UCSD-AML1 (cell line): ENCODE measurements at regions not wholly inside any gene's neighbourhood (a gene's known extent, or its start where the extent isn't known, plus 50 kb on each side); places are given as distances from the start of the nearest gene placed in this dataset.
"Not testable (repeated sequence)": the region's sequence is repeated elsewhere in the genome, so short reads cannot be mapped to it uniquely, and the experiment has no call there.

Experiments
- DNase-seq: peaks from one replicate; lab custom pipeline; 2025; ENCODE audit not compliant: unreplicated experiment; lab: John Stamatoyannopoulos, UW

DNA sequence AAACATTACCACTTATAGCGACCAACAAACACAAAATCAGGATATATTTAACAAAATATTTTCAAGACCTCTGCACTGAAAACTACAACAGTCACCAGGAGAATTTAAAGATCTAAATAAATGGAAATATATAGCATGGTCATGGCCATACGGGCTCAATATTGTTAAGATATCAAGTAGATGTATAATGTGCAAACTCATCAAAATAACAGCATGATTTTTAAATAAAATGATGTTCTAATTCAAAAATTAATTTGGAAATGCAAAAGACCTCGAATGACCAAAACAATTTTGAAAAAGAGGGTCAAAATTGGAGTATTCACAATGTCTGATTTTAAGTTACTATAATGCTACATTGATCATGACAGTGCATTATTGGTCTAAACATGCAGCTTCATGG, 159.1 kb upstream of the NDN start:
- no peak for DNase-seq

DNA sequence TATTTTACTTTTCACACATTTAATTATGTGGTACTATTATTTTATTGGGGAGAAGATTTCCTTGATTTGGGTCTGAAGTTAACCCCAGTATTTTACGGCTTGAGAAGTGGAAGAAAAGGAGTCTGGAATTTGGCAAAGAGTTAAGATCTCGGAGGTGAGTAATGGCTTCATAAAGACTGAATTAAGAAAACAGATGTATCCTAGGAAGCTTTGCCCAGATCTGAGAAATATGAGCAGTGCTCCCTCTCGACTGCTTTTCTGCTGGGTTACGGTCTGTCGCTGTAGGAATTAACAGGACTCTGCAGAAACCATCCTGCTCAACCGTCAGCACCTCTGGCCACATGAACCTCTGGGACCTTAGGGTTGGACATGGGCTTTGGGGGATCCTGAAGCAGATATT, 163.6 kb upstream of the NDN start:
- DNase-seq, result no peak

DNA sequence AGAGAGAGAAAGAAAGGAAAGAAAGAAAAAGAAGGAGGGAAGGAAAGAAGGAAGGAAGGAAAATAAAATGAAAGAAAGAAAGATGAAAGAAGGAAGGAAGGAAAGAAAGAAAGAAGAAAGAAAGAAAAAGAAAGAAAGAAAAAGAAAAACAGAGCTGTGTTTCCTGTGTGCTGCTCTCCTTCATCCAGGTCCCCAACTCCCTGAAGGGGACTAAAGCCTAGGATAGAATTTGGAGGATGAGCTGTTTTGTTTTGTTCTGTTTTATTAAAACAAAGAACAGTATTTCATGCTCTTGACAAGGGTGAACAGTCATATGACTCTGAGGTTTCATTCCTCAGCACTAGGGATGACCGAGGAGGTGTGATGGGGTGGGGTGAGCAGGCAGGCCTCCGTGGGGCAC, 164.8 kb upstream of the NDN start:
- no peak for DNase-seq

DNA sequence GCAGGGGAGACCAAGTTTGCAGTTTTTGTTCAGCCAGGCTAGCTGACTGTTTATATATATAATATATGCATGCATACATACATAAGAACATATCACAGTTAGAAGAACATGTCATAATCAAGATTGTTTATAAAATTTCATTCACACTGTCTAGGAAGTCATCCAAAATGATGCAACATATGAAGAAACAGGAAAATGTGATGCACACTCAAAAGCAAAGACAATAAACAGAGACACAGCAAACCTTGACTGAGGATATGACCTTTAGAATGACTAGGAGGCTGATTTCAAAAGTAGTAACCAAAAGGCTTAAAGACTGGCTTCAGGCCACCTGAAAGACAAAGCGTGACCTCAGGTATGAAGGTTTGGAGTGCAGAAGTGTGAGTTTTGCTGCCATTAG, 166.2 kb upstream of the NDN start:
- DNase-seq, result no peak

- DNase-seq, result peak; percentile 15
Measured at GRCh38 chr15:23854203-23854911, 167.3 kb upstream of the NDN start.

DNA sequence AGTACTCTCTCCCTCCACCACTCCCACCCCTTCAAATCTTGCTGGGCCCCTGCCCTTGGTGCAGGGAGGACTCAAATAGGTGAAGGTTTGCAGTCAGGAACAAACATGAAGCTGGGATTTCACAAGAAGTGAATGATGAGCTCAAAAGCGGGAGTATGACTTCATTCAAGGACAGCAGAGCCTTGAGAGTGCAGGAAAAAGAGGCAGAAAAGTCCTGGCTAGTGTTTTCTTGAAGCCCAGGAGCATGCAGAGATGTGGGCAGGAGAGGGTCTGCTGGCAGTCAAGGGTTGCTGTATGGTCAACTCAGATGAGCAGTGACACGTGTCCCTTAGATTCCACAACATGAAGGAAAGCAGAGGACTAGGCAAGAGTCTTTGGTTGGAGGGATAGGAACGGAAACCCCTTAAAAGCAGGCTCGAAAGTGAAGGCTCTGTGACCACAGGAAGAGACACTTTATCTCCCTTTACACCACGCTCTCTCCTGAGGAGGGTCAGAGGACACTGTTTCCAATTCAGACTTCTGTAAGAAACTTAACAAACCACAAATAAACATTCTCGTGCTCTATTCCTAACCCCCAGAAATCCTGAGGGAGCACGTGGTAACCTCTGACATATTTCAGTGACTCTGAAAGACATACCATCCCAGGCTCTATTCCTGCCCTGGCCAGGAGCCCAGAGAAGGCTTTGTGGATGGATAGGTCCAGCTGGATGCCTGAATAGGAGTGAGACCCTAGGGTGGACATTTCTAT, 168.0 kb upstream of the NDN start:
- no peak for DNase-seq

DNA sequence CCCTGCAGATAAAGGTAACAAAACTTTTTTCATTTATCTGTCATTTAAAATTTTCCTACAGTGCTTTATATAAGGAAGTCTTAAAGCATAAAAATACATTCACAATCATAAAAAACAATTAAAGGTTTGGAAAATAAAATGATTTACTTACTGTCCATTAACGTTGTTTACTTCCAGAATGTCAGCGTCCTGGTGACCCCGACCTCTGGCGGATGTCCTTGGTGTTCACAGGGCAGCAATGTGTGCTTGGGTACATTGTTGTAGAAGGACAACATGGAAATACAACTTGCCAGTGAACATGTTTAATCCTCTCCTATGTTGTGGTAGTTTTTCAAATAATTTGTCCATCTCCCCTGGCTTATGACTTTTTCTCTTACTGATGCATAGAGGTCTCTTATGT, 168.8 kb upstream of the NDN start:
- no peak for DNase-seq

- peak; percentile 22 for DNase-seq
Measured at GRCh38 chr15:23857028-23857641, 170.0 kb upstream of the NDN start.

DNA sequence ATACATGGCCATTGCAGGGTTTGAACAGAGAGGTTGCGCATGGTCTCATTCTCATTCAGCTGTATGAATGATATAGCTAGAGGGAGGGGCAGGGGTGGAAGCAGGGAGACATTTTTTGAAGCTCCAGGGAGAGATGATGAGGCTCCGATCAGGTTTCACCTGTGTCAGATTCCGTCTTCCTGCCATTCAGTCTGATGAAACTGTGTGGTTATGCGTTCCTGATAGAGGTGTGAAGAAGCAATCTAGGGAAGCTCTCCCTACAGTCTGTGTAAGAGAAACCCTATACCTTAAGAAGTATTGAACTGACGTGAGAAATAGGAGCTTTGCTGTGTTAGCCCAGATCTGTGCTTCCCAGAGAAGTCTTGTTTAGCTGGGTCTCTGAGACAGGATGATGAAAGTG, 171.9 kb upstream of the NDN start:
- DNase-seq, result no peak

GRCh38 chr15:23860290-23861245, 173.5 kb upstream of the NDN start:
- DNase-seq, result no peak

DNA sequence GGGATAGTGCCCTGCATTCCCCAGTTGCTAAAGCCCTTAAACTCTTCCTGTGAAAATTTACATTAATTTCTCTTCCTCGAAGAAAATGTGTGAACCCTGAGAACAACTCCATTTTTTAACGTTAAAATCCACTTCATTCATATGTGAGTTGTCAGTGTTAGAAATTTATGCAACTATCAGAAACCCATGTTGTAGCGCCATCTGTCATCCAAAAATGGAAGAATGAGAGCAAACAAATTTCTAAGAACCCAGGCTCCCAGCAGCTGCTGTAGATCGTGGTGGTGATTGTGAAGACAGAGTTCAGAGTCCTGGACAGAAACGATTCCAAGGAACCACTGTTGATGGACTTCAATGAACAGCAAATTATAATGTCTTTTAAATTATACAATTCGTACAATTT, 179.7 kb upstream of the NDN start:
- DNase-seq, result no peak

GRCh38 chr15:23869396-23869795, 182.3 kb upstream of the NDN start:
- peak; percentile 11 for DNase-seq

DNA sequence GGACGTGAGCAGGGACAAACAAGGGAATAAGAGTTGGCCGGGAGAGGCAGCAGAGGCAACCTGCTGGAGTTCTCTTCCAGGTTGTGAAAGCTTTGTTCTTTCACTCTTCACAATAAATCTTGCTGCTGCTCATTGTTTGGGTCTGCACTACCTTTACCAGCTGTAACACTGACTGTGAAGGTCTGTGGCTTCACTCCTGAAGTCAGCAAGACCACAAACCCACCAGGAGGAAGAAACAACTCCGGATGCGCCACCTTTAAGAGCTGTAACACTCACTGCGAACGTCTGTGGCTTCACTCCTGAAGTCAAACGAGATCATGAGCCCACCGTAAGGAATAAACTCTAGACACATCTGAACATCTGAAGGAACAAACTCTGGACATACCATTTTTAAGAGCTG, 186.5 kb upstream of the NDN start:
- DNase-seq, result not testable (repeated sequence)

DNA sequence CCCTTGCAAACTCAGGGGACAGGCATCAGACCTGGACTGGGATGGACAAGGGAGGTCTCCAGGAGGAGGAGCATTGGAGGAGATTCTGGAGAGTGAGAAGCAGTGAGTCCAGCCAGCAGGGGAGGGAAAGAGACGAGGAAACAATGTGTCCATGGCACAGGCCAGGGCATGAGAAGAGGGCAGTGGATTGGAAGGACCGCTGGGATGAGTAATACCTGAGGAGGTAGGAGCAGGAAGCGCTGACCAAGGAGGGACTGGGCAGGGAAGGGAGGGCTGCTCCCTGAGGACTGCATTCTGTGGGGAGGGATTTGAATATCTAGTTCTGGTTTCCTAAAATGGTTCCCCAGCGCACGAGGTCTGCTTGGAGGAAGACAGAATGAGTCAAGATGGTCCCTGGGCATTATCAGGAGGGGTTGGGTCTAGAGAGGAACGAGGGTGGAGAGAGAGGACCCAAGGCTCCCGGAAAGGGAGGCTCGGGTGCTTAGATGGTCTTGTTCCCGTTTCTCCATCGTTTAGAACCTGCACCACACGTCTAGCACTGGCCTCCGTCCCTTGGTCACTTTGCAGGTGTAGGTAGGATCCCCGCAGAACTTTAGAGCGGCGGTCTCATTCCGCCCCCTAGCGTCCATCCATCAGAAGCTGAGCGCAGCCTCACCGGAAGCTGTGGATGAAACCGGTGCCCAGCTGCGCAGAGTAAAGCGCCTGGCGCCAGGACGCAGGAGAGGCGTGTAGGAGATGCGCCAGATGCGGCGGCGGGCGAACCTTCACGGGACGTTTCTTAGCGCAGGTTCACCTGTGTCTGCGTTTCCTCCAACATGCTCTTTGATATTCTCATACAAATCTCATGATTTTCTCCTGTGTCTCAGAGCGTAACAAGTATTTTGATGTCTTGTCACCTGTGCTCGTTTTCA, 190.7 kb upstream of the NDN start:
- peak; percentile 14 for DNase-seq

DNA sequence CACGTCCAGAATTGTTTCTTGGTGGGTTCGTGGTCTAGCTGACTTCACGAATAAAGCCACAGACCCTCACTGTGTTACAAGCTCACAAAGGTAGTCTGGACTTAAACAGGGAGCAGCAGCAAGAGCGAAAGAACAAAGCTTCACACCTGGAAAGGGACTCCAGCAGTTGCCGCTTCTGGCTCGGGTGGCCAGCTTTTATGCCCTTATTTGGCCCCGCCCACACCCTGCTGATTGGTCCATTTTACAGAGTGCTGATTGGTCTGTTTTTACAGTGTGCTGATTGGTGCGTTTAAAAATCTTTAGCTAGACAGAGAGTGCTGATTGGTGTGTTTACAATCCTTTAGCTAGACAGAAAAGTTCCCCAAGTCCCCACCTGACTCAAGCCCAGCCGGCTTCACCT, 194.2 kb upstream of the NDN start:
- no peak for DNase-seq

GRCh38 chr15:23890218-23890617, 203.1 kb upstream of the NDN start:
- no peak for DNase-seq

DNA sequence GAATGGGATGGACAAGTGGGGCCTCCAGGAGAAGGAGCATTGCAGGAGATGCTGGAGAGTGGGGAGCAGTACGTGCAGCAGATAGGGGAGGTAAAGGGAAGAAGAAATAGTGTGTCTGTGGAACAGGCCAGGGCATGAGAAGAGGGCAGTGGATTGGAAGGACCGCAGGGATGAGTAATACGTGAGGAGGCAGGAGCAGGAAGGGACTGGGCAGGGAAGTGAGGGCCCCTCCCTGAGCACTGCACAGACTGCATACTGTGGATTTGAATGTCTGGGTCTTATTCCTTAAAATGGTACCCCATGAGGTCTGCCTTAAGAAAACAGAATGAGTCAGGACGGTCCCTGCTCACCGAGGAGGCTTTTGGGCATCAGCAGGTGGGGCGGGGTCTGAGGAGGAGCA, 210.0 kb upstream of the NDN start:
- no peak for DNase-seq

- no peak for DNase-seq
Measured at GRCh38 chr15:23897531-23897930, 210.4 kb upstream of the NDN start.

GRCh38 chr15:23910030-23910429, 222.9 kb upstream of the NDN start:
- no peak for DNase-seq

- no peak for DNase-seq
Measured at GRCh38 chr15:23912191-23912590, 225.1 kb upstream of the NDN start.
